ENCODE measurements at regions not wholly inside any gene's neighbourhood (a gene's known extent, or its start where the extent isn't known, plus 50 kb on each side); places are given as distances from the start of the nearest gene placed in this dataset.
"Not testable (repeated sequence)": the region's sequence is repeated elsewhere in the genome, so short reads cannot be mapped to it uniquely, and the experiment has no call there.

DNA sequence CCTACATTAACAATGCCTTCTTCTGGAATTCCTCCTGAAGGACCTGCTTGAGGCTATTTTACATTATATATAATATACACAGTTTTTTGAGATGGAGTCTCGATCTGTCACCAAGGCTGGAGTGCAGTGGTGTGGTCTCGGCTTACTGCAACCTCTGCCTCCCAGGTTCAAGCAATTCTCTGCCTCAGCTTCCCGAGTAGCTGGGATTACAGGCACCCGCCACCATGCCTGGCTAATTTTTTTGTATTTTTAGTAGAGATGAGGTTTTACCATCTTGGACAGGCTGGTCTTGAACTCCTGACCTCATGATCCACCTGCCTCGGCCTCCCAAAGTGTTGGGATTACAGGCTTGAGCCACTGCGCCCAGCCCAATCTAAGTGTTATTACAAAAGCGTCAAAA lies 71.9 kb upstream of the PRR23C start:
- DNase-seq, result not testable (repeated sequence)

- DNase-seq, result peak; percentile 17 to 18
These were observed 72.5 kb upstream of the PRR23C start for GRCh38 chr3:139117136-139117675.

GRCh38 chr3:139117883-139118760 lies 73.4 kb upstream of the PRR23C start:
- no peak for DNase-seq

GRCh38 chr3:139118835-139119234 lies 74.1 kb upstream of the PRR23C start:
- no peak for DNase-seq

GRCh38 chr3:139119331-139120025 lies 74.8 kb upstream of the PRR23C start:
- DNase-seq, result no peak

DNA sequence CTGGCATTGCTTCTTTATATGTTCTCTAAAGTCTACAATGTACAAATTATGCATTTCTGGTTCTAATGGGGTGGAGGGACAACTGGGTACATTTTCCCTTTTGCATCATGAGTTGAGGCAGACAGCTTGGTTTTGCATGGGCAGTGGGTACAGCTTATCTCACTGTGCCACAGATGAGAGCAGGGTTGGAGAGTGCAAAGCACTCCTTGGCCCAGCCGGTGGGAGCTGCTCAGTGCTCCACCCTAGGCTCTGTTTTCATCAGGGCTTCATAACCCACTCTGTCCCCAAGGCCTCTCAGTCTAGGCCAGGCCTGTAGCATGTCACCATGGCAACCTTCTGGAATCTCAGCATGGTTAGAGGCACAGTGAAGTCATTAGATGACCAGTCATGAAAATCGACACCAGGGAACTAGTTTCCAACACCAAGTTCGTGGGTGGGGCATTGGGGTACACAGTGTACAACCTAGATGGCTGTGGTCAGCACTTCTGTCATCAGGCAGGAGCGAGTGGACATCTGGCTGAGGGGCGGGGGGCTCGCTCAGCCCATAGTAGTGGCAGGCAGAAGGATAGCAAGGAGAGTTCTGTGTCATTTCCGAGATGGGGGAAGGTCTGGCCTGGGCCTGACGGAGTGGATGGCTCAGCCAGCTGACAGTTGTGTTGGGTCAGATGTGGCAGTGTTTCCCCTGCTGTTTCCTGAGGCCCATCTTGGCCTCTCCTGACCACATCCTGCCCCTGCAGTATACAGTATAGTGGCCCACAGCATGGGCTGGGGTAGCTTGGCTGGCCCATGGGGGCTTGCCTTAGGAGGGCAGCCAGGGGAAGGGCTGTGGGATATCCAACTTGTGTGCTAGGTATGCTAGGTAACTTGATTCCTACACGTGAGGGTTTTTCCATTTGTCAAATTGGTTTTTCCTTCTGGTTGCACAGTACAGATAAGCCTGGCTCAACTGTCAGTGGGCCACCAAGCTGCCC lies 75.7 kb upstream of the PRR23C start:
- DNase-seq, result no peak

DNA sequence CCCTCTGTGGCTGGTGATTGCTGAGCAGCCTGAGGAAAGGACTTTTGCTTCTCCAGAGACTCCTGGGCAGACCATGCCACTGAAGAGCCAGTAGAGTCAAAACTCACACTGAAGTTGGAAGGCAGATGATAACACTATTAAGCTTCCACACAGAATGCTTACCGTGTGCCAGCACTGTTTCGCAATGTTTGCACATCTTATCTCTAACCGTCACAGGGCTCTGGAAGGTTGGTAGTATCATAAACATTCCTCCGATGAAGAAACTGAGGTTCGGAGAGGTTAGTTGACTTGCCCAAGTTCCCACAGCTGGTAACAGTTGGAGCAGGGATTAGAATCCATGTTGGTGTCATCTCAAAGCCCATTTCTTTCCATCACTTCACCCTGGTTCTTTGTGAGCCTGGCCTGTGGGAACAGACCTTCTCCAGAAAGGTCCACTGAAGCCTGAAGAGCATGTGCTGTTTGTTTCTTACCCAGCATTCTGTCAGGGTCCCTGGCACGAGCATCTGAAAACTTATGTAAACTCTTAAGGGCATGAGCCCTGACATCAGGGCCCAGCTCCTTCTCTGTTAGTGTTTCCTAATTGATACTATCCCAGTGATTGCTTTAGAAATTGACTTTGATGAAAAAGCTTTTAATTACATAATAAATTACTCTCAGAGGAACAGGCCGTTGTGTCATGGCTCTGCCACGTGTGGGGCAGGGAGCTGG lies 77.0 kb upstream of the PRR23C start:
- DNase-seq, result no peak

GRCh38 chr3:139122221-139122581 lies 77.5 kb upstream of the PRR23C start:
- DNase-seq, result peak in 1 of 2 donors; percentile 29

DNA sequence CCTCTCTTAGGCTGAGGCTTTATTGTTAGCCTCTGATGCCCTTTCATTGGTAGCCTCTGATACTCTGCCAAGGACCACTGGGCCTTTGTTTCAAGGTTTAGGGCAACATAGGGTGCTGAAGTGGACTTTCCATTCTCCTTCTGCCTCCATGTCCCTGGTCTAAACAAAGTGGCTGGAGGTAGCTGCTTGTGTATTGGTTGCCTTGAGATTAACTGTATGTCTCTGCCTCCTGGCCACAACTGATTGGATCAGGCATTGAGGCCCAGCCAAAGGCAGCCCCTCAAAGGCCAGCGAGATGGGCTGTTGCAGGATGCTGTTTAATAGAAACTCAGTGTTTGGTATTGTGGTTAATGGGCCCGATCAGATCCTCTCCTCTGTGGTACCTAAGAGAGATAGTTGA lies 77.9 kb upstream of the PRR23C start:
- DNase-seq, result no peak

DNA sequence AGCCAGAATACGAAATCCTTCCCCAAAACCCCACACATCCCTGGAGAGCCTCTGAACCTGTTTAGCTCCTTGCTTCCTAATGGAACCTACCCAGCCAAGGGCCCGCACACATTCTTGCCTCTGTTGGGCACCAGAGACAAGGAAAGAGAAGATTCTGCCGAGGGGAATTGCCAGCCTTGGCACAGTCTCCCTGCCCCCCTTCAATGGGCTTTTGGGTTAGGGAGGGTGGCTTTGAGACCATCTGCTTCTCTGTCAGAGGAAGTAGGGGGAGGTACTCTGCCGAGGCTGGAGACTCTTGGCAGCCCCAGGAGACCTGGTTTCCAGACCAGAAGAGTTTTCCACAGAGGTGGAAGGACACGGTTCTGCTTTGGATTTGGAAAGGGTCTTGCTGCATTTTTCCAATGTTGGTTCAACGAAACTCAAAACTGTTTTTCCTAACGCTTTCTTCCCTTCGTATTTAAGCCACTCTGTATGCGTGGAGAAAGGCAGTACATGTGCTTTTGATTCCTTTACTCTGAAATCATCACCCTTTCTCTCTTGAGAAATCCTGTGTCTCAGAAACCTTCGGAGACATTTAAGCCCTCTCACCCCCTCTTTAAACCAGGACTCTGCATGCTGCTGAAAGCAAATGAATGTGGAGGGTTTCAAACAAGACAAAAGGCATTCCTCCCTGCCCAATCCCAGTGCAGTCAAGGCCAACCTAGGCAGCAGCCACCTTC lies 78.8 kb upstream of the PRR23C start:
- DNase-seq, result no peak

DNA sequence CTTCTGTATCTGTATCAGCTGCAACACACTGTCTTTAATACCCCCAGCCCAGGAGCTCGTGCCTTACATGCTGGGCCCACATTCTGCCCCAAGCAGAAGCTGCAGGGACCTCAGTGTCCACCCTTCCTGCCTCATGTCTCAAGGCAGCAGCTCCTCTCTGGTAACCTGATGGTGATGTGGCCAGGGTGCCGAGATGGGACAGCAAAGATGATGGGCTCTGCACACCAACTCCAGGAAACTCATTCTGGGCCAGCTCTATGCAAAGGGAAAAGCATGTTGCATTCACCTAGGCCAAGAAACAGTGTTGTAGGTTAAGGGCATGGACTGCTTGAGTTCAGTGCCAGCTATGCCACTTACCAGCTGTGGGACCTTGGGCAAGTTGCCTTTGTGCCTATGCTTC lies 79.5 kb upstream of the PRR23C start:
- no peak for DNase-seq

DNA sequence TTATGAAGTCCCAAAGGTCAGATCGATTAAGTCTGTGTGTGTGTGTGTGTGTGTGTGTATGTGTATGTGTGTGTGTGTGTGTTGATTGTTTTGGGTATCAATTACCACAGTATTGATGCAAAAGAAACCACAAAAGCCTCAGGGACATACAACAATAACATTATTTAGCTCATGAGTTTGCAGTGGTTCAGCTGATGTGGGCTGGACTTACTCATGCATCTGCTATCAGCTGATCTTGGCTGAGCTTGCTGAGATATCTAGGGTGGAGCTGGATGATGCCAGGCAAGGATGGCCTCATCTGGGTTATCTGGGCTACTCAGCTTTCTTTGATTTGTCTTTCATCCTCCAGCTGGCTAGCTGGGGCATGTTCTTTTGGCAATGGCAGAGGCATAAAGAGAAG lies 82.4 kb upstream of the PRR23C start:
- no peak for DNase-seq

- not testable (repeated sequence) for DNase-seq
These were observed 82.9 kb upstream of the PRR23C start for GRCh38 chr3:139127629-139128028.

- no peak for DNase-seq
These were observed 84.1 kb upstream of the PRR23C start for GRCh38 chr3:139128803-139129202.

DNA sequence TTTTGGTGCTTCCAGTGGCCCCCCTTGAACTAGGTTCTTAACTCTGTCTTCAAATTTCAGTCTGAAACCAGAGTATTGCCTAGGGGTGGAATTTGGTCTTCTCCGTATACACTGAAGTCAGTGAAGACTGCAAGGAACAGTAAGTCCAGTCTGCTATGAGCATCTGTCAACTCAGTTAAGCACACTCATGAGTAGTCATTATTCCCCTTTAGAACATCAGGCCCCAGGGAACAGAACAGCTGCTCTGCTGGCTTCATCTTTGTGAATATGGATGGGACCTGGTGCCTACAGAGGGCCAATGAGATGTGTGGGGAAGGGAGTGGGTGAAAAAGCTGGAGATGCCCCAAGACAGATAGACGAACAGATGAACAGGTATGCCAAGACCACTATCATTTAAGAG lies 85.2 kb upstream of the PRR23C start:
- DNase-seq, result no peak

DNA sequence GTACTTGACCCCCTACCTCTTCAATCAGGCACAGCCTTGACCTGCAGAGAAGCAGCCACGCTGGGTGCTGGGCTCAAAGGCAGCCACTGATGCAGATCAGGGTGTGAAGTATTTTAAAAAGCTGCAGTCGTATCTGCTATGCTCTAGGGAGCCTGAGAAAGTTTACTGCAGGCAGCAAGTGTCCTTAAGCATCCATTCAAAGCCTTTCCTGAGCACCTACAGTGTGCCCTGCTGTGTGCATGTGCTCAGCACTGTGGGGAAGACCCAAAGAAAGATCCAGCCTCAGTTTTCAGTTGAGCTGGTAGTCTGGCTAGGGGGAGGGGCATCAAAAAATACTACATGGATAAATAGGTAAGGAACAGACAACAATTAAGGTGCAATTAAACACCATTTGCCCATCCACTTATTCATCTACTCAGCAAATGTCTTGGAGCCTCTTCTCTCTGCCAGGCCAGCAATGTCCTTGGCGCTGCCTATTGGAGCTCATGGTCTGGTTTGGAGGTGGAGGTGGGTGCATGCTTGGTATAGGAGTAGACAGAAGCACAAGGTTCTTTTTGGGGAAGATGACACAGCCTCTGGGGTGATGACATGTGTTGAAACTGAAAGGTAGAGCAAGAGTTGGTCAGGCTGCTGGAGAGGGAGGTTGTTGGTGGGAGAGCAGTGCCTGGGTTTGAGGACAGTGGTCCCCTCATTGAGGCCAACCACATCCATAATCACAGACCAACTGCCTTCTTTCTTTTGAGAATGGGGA lies 85.9 kb upstream of the PRR23C start:
- DNase-seq, result no peak

DNA sequence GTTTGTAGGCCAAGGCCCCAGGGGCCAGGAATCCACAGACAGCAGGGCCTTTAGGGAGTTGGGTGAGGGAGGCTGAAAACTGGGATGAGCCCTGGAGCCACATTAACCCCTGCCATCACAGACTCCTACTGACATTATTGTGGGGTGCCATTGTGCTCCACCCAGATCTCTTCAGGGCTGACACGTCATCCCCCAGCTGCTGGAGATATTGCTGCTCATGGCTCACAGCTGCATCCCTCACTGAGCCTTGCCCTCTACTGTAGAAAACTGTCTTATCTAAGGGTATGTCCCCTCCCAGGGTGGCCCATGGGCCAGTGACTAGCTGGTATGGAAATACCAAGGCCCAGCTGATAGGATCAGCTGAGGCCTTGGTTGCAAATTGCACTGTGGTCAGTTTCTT lies 87.3 kb upstream of the PRR23C start:
- DNase-seq, result no peak

DNA sequence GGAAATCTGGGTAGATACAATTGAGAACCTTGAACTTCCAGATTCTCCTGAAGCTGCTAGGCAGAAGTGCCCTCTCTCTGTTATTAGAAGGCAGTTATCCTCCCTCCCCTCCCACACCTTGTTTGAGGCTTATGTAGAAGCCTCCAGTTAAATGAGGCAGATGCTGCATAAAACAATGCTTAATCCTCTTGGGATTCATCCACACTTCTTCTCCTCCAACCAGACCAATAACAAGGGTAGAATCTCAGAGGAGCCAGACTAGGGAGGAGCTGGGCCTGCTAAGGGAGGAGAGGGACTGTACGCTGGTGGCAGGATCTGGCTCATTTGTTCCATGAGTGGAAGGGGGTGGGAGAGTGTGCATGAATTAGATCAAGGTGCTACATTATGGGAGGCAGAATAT lies 88.3 kb upstream of the PRR23C start:
- DNase-seq, result no peak

DNA sequence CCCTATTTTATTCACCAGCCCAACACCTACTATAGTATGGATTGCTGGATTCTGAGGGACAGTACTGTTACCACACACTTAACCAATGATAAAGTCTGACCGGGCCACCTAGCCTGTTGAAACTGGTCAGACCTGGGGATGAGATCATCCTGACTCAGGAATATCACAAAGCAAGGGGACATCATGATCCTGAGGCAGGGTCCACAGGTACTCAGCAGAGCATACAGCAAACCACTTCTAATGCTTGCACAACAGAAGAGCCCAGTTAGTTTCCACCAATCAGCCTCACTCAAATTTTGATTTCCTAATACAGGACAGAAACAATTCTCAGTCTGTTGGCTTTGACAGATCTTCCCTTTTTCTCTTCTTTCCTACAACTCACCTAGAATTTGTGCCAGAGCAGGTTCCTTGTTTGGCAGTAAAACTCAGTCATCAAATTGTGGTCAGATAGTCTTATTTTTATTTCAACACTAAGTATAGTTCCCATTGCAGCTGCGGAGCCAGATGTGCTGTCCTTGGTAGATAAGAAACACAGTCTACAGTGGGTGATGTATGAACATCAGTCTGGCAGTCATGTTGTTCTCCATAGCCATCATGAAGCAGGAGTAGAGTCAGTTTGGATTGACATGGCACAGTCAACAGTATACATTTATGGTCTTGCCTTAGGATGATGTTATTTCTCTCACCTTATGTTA lies 90.1 kb upstream of the PRR23C start:
- no peak for DNase-seq

- DNase-seq, result no peak
These were observed 91.0 kb upstream of the PRR23C start for GRCh38 chr3:139135657-139136056.
